C4-2B (cell line): ENCODE measurements at regions not wholly inside any gene's neighbourhood (a gene's known extent, or its start where the extent isn't known, plus 50 kb on each side); places are given as distances from the start of the nearest gene placed in this dataset.
A peak's percentile ranks its signal among the peaks of the same experiment; 100 is the strongest.

ENCODE experiments used
- H3K27ac ChIP-seq: fragments of 450-650 bp; 2 replicates; pipeline ENCODE4 v1.5.1; 2017
- CTCF ChIP-seq: fragments of 450-650 bp; conservative IDR thresholded peaks from 2 replicates; pipeline ENCODE4 v1.5.1; 2017; ENCODE audit warnings: mild to moderate bottlenecking
- ZFX ChIP-seq: fragments of 450-650 bp; IDR thresholded peaks from 2 replicates; pipeline ENCODE4 v1.6.1; 2017

- no peak for TF ChIP-seq ZFX
- no peak for TF ChIP-seq CTCF
- H3K27ac ChIP-seq = no peak overlapping the region
These were observed 158.3 kb upstream of the HDAC9 start for GRCh38 chr7:18337048-18337809.

- TF ChIP-seq ZFX (no peak), CTCF (no peak)
- H3K27ac ChIP-seq = no peak overlapping the region
These were observed 156.5 kb upstream of the HDAC9 start for GRCh38 chr7:18338910-18339523.

GRCh38 chr7:18341756-18342155, 153.8 kb upstream of the HDAC9 start:
- TF ChIP-seq CTCF (no peak), ZFX (no peak)
- no peak overlapping the region for H3K27ac ChIP-seq

GRCh38 chr7:18343047-18343446, 152.5 kb upstream of the HDAC9 start:
- H3K27ac ChIP-seq = no peak overlapping the region
- TF ChIP-seq CTCF (no peak), ZFX (no peak)

GRCh38 chr7:18344536-18344935, 151.0 kb upstream of the HDAC9 start:
- H3K27ac ChIP-seq = no peak overlapping the region
- TF ChIP-seq ZFX (no peak), CTCF (no peak)

GRCh38 chr7:18345641-18346234, 149.8 kb upstream of the HDAC9 start:
- H3K27ac ChIP-seq = no peak overlapping the region
- no peak for TF ChIP-seq ZFX
- peak; percentile 91 for TF ChIP-seq CTCF

GRCh38 chr7:18347170-18347569, 148.4 kb upstream of the HDAC9 start:
- TF ChIP-seq ZFX (no peak), CTCF (no peak)
- no peak overlapping the region for H3K27ac ChIP-seq
